Stimulated activated CD4-positive, alpha-beta T cell treated with anti-CD3 and anti-CD28 coated beads, Interleukin-2, amount 100 ng/mL, for 48 hours (primary cell): ENCODE measurements at regions not wholly inside any gene's neighbourhood (a gene's known extent, or its start where the extent isn't known, plus 50 kb on each side); places are given as distances from the start of the nearest gene placed in this dataset.
"Not testable (repeated sequence)": the region's sequence is repeated elsewhere in the genome, so short reads cannot be mapped to it uniquely, and the experiment has no call there.

Experiments used
- DNase-seq, 2 donors: peaks; one replicate each; pipeline ENCODE4 v3.0.0-alpha.2; 2020

DNA sequence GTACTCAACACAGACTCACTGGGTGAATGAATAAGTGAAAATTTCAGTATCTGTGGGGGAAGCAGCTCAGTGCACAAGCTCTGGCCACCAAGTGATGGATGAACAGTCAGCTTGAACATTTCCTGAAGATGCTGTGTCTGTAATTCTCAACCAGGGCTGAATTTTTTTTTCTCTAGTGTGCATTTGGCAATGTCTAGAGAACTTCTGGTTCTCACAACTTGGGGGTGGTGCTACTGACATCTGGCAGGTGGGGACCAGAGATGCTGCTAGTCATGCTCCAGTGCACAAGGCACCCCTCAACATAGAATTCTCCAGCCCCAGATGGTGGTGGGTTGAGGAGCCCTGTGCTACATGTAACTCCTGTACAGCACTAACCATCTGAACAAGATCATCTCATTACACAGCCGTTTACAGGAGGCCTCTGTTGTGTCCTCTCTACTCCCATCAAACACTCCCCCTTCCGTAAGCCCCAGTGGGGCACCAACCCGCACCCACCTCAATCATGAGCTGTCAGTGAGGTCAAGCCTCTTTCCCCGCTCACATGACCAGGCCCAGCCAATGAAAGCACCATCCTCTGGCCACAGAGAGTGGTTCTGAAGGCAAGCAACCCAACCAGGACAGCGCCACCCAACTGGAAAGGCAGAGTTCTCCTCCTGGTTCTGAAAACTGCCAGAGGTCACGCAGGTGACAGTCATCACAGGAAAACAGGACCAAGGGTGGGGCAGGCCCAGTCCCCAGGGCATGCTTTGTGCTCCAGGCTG is 103.9 kb upstream of the PMEPA1 start:
- DNase-seq, result no peak

GRCh38 chr20:57812632-57813031 is 102.8 kb upstream of the PMEPA1 start:
- DNase-seq, result not testable (repeated sequence)

DNA sequence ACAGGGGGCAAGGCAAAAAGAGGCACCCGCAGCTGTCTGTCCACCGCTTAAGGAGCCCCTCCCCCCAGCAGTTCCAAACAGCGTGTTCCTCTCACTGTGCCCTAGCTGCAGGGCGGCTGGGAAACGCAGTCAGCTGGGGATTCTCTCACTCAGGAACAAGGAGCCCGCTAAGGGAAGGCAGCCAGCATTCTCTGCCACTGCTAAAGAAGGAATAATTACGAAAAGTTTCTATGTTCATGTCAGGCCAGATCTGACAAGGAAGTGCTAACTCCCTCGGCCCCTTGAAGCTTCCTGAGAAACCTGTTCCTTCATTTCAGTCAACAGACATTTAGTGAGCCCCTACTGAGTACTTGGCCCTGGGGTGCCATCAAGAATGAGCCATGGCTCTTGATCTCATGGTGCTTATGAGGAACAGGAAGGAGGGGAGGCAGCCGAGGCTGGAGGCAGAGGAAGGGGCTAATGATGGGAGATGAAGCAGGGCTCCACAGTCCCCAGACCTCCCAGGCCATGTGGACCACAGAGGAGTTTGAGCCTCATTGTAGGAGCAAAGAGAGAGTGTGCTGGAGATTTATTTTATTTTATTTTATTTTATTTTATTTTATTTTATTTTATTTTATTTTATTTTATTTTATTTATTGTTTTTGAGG is 101.7 kb upstream of the PMEPA1 start:
- no peak for DNase-seq

GRCh38 chr20:57810511-57811373 is 100.9 kb upstream of the PMEPA1 start:
- DNase-seq, result no peak

GRCh38 chr20:57809661-57810172 is 99.9 kb upstream of the PMEPA1 start:
- DNase-seq, result no peak

- no peak for DNase-seq
Observed at GRCh38 chr20:57809149-57809548, 99.3 kb upstream of the PMEPA1 start.

DNA sequence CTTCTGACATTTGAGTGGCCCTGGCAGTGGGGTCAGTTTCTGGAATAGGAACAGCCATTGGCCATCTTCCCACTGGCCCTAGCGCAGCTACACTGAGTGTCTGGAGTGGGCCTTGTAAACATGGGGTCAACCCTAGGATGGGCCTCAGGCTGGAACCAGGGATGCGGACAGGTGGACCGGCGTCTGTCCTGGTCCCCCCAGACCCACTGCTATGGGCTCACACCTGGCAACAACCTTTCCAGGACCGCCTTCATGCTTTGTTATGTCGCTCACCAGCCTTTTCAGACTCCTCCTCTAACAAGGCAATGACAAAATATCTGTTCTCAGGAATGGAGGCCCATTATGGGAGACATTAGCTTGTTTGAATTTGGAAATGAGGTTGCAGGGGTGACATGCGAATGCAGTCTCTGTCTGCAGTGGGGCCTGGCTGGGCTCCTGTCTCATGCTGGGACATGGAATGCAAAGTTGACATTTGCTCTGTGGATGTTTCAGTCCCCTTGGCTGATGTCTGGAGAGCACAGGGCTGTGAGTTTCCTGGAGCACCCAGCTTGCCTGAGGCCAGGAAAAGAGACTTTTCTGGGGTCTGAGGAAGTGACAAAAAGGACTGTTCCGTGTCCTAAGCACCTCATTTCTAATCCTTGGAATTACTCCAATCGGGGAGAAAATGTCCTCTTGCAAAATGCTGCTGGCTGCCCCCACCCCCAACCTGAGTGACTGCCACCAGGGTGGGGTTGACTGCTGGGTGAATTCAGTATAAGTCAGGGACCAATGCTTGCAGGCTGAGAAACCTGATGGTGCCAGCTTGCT is 98.7 kb upstream of the PMEPA1 start:
- no peak for DNase-seq

GRCh38 chr20:57807401-57808263 is 97.8 kb upstream of the PMEPA1 start:
- no peak for DNase-seq

DNA sequence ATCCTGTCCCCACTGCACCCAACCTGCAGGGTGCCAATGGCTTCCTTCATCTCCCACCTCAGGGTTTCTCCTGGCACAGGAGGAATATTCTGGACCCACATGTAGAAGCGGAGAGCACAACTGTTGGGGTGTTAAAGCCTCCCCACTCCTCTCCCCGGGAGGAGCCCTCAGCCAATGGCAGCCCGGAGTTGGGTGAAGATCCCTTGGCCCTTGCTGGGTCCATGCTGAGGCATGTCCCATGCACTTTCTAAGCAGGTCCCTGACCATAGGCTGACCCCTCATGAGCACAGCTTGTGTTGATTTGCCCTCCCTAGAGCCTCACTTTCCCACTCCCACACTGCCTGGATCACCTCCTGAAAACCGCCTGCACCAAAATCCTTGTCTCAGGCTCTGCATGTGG is 97.2 kb upstream of the PMEPA1 start:
- no peak for DNase-seq

- DNase-seq, result no peak
Observed at GRCh38 chr20:57806476-57806875, 96.7 kb upstream of the PMEPA1 start.

- no peak for DNase-seq
Observed at GRCh38 chr20:57805747-57806146, 95.9 kb upstream of the PMEPA1 start.

DNA sequence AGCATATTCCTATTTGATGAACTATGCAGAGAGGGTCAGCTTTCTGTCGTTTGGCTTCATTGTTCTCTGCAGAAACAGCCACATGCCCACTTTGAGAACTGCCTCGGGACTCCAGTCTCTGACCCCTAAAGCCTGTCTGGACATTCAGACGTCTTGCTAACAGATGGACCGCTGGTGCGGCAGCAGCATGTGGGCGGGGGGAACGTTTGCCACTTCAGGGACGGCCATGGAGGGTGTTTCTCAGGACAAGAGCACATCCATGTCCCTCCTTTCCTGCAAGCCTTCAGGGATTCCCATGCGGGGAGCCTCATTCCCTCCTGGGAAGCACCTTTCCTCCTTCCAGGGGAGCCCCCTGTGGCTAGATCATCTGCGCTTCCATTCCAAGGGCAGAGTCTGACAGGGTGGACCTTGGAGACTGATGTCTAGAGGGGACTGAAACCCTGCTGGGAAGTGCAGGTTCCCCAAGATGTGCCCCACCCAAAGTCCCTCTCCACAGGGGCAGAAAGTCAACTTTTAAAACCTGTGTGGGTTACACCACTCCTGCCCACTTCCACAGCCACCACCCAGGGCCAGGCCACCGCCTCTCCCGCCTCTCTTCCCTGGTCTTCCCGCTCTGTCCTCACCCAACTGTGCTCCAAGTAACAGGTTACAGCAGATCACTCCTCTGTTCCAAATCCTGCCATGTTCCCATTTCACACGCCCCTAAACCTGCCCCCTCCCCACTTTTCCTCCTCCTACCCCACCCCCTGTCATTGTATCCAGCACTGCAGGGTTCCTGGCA is 94.8 kb upstream of the PMEPA1 start:
- no peak for DNase-seq

DNA sequence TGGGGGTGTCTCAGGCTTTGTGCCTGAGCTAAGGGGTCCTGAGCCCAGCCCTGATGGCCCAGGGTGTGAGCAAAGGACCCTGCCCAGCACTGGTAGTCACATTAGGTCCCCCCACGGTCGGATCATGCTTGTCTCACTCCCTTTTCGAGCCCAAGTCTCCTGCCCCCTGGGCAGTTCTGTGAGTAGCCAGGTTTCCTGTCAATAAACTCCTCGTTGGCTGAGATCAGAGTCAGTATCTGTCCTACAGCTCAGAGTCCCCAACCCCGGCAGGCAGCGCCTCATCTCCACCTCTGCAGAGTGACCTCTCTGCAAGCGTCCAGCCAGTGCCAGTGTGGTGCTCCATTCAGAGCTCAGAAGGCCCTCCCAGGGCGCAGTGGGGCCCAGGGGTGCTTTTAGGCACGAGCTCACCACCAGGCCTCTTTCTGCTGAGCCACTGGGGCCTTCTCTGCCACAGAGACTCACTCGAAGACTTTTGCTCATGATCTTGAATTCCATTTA is 93.7 kb upstream of the PMEPA1 start:
- DNase-seq, result no peak

DNA sequence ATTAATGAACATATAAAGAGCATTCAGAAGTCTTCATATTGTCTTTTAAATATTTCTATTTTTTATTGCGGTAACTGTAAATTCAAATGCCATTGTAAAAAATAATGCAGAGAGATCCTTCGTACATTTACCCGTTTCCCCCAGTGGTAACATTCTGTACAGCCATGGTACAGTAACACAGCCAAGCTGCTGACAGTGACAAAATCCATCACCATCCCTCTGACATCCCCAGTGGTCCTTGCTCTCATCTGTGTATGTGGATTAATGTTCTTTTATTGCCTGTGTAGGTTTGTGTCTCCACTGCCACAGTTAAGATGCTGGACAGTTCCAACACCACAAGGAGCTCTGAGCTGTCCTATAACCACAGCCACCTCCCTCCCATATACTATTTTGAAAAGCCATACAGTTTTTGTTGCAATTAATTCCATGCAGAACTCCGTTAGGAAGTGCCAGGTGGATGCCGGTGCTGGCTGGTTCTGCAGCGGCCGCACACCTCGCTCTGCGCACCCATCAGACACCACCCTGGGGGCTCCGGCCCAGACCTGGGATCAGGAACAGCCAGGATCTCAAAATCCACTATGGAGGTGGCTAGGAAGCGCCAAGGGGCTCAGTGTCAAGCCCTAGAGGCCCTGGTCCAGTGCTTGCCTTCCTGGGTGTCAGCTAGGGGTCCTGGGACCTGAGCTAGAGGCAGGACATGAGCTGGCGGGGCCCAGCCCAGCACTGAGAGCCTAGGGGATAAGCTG is 93.1 kb upstream of the PMEPA1 start:
- DNase-seq, result no peak

- no peak for DNase-seq
Observed at GRCh38 chr20:57801581-57801980, 91.8 kb upstream of the PMEPA1 start.

- no peak for DNase-seq
Observed at GRCh38 chr20:57800791-57801430, 91.1 kb upstream of the PMEPA1 start.

DNA sequence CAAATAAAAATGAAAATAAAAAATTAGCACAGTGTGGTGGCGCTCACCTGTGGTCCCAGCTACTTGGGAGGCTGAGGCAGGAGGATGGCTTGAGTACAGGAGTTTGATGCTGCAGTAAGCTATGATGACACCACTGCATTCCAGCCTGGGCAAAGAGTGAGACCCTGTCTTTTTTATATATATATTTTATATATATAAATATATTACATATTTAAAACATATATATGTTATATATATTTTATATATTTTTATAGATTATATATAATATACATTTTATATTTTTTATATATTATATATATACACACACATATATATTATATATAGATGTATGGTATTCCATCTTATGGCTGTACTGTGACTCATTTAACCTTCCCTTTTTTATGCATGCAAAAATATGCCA is 87.6 kb upstream of the PMEPA1 start:
- no peak for DNase-seq

DNA sequence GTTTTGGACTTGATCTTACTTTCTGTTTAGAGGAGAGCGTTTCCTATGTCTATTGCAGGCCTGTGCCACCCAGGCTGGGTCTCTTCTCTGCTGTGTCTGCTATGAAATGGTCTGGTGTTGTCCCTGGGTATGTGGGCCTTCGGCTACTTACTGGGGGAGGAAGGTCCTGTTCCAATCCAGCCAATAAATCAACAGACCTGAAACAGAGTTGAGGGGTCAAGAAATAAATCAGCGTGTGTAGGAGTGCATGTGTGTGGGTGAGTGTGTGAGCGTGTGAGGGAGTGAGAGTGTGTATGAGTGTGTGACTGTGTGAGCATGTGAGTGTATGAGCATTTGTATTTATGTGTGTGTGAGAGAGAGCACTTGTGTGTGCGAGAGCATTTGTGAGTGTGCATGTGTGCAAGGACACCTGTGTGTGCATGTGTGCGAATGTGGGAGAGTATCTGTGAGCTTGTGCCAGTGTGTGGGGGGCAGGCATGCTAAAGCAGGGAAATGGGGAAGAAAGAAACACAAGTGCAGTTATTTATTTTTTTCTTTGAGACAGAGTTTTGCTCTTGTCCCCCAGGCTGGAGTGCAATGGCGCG is 86.3 kb upstream of the PMEPA1 start:
- DNase-seq, result no peak

DNA sequence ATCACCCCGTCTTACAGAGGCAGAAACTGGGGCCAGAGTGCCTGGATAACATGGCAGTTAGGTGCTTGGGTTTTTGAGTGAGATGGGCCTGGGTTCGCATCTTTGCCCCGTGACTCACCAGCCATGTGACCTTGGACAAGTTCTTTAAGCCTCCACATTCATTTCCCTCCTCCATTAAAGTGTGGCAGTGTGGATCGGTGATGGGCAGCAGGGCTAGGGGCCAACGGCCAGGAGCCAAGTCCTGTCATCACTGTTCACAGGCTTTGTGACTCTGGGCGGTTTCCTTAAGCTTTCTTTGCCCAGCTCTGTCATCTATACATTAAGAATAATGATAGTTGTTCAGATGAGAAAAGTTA is 85.5 kb upstream of the PMEPA1 start:
- DNase-seq, result no peak
